Pancreas (tissue), 10 donors: ENCODE measurements at regions not wholly inside any gene's neighbourhood (a gene's known extent, or its start where the extent isn't known, plus 50 kb on each side); places are given as distances from the start of the nearest gene placed in this dataset.
A peak's percentile ranks its signal among the peaks of the same experiment; 100 is the strongest.

ENCODE experiments used
- ATAC-seq, 4 donors: fragments of 200-7000 bp; cut with Tn5 transposase; one replicate each; pipeline versions ENCODE4 v1.8.0 to v1.9.1; 2020; ENCODE audit warnings: mild to moderate bottlenecking in 4 of 4, moderate library complexity in 4 of 4
- DNase-seq, 6 donors: peaks; one replicate each; pipeline ENCODE4 v3.0.0-alpha.2; 2020
- FAIRE-seq: peaks from 2 replicates; lab custom pipeline; 2012; peaks lifted over from hg19 to GRCh38; lab: Jason Lieb, UNC
- H3K27ac ChIP-seq, 4 donors: fragments of 200-600 bp; sonication (generic); 1 replicate in 3 of 4; 2 replicates in 1 of 4; pipeline versions ENCODE4 v1.5.0 to v1.8.0; 2020
- H3K27me3 ChIP-seq, 4 donors: fragments of 200-600 bp; one replicate each; pipeline ENCODE4 v1.8.0; 2021
- H3K36me3 ChIP-seq, 3 donors: fragments of 200-600 bp; sonication (generic) in 1 of 3; one replicate each; pipeline versions ENCODE4 v1.5.0 to v1.8.0; 2020 to 2021
- H3K4me1 ChIP-seq, 3 donors: fragments of 200-600 bp; one replicate each; pipeline ENCODE4 v1.8.0; 2021
- H3K4me3 ChIP-seq, 4 donors: fragments of 200-600 bp; sonication (generic) in 2 of 4; one replicate each; pipeline versions ENCODE4 v1.5.0 to v1.8.0; 2020 to 2021
- H3K9me3 ChIP-seq, 4 donors: fragments of 200-600 bp; one replicate each; pipeline ENCODE4 v1.8.0; 2021
- WGBS, 2 donors: extraction: QIAGEN DNeasy Blood & Tissue Kit; methylation state at CpG; one replicate each; pipeline ENCODE4 v1.1.7; 2013; 5-methylcytosine and 5-hydroxymethylcytosine counted together
- intact Hi-C, 3 donors: fragments of 100-400 bp; cut with DNase I; formaldehyde crosslinking; loops; one replicate each; pipeline versions ENCODE4 v1.11.1 to v1.14.2; 2022
- TF ChIP-seq, protein P1 (sequence below), 4 donors: fragments of 200-600 bp; sonication (generic) in 3 of 4; IDR thresholded peaks; one replicate each; pipeline versions ENCODE4 v1.5.0 to v1.8.0; 2021; ENCODE audit warnings: antibody characterized with exemption in 4 of 4
- donor health status: healthy with polysubstance abuse.
- donor health status: DM: no; HTN: no; CAD: no; lungs with moderate emphysema.
- donor health status: DM: no; HTN: no; CAD: no.
- donor health status: control.
- donor health status: control.
- donor health status: Bipolar disorder and iron deficiency.
- donor health status: DM: yes; HTN: yes; CAD: no.
- donor health status: DM: no; HTN: no; CAD: no.
- donor health status: DM: no; HTN: no; CAD: no.
- donor health status: DM: yes; HTN: yes; CAD: no.

GRCh38 chr2:94939349-94939748, 68.1 kb downstream of the TEKT4 start:
- Histone ChIP-seq H3K27ac (no peak overlapping the region), H3K9me3 (no peaks in the 10 kb centered on the region), H3K27me3 (peaks cover 0 to 10% (median 1%) of the 10 kb centered on the region in 4 donors), H3K4me3 (no peak overlapping the region), H3K36me3 (no peaks in the 10 kb centered on the region), H3K4me1 (no peaks in the 10 kb centered on the region)
- ATAC-seq, result no peak
- TF ChIP-seq, protein P1, sequence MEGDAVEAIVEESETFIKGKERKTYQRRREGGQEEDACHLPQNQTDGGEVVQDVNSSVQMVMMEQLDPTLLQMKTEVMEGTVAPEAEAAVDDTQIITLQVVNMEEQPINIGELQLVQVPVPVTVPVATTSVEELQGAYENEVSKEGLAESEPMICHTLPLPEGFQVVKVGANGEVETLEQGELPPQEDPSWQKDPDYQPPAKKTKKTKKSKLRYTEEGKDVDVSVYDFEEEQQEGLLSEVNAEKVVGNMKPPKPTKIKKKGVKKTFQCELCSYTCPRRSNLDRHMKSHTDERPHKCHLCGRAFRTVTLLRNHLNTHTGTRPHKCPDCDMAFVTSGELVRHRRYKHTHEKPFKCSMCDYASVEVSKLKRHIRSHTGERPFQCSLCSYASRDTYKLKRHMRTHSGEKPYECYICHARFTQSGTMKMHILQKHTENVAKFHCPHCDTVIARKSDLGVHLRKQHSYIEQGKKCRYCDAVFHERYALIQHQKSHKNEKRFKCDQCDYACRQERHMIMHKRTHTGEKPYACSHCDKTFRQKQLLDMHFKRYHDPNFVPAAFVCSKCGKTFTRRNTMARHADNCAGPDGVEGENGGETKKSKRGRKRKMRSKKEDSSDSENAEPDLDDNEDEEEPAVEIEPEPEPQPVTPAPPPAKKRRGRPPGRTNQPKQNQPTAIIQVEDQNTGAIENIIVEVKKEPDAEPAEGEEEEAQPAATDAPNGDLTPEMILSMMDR (IDR thresholded peaks at IDR 0.05), result no peak
- WGBS, 2 donors, result 48 to 59% methylated on average over 5 of the region's 5 CpGs
- no peak for DNase-seq
- no peak for FAIRE-seq
- intact Hi-C loops, result no loop called here

DNA sequence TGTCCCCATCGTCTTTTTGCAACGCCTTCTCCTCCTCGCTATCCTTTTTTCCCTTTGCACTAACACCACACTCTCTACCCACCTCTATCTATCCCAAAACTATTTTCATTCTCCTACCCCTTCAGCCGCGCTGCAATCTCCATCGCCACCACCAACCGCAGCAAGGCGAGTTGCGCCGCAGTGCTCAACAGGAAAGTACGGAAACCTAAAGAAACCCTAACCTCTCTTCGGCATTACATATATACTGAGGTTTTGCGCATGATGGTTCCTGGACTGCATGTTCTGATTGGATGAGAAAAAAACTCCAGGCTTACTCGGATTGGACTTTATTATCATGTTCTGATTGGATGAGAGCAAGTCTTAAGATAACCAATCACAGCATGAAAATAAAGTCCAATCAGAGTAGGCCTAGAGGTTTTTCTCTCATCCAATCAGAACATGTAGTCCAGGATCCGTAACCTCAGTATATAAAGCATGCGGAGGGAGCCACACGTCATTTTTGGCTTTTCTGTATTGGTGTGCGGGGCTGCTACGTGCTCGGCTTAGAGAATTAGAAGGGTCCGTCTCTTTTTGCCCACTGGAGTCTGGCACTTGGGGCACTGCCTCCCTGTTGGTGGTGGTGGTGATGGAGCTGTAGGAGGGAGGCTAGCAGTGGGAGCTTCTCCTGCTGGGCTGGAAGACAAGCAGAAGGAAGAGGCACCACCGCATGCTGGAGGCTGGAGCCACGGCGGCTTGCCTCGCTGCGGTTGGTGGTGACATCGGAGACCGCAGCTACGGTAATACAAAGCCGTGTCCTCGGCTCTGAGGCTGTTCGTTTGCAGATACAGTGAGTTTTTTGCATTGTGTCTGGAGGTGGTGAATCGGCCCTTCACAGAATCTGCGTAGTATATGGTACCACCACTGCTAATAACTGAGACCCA, 76.1 kb downstream of the TEKT4 start:
- FAIRE-seq (no peak), DNase-seq (no peak), ATAC-seq (no peak)
- H3K27ac ChIP-seq, result no peak overlapping the region
- H3K4me3 ChIP-seq, result no peak overlapping the region
- 83 to 88% methylated on average over 34 of the region's 34 CpGs for WGBS, 2 donors
- H3K36me3 ChIP-seq, result no peaks in the 10 kb centered on the region
- intact Hi-C loops, result no loop called here
- no peaks in the 10 kb centered on the region for H3K9me3 ChIP-seq
- H3K27me3 ChIP-seq, result no peaks in the 10 kb centered on the region
- no peaks in the 10 kb centered on the region for H3K4me1 ChIP-seq
- TF ChIP-seq, protein P1 (IDR thresholded peaks at IDR 0.05), result no peak

- ATAC-seq (no peak), FAIRE-seq (no peak), DNase-seq (no peak)
- Histone ChIP-seq H3K4me3 (no peak overlapping the region), H3K36me3 (no peaks in the 10 kb centered on the region), H3K27ac (no peak overlapping the region), H3K27me3 (peaks cover 0 to 4% (median 0%) of the 10 kb centered on the region in 4 donors), H3K9me3 (no peaks in the 10 kb centered on the region), H3K4me1 (no peaks in the 10 kb centered on the region)
- TF ChIP-seq, protein P1 (IDR thresholded peaks at IDR 0.05), result no peak
- intact Hi-C loops, result no loop called here
- WGBS, 2 donors, result 73 to 74% methylated on average over 4 of the region's 4 CpGs
Observed at GRCh38 chr2:94955702-94956101, 69.8 kb upstream of the MAL start.

- WGBS, 2 donors, result 6 to 9% methylated on average over 6 of the region's 6 CpGs
- peaks cover 0 to 4% (median 0%) of the 10 kb centered on the region in 4 donors for H3K27me3 ChIP-seq
- no peaks in the 10 kb centered on the region for H3K36me3 ChIP-seq
- FAIRE-seq (no peak), DNase-seq (peak in 3 of 6 donors; percentile 10 to 39 (median 22)), ATAC-seq (peak in 3 of 4 donors; percentile 66 to 78 (median 67))
- H3K9me3 ChIP-seq, result no peaks in the 10 kb centered on the region
- no peaks in the 10 kb centered on the region for H3K4me1 ChIP-seq
- TF ChIP-seq, protein P1 (IDR thresholded peaks at IDR 0.05), result peak; percentile 62 to 86 (median 78)
- H3K27ac ChIP-seq, result no peak overlapping the region
- intact Hi-C loops, result no loop called here
- no peak overlapping the region for H3K4me3 ChIP-seq
Observed at GRCh38 chr2:94956797-94957391, 68.6 kb upstream of the MAL start.
